HG03039 (cell line): ENCODE measurements at regions not wholly inside any gene's neighbourhood (a gene's known extent, or its start where the extent isn't known, plus 50 kb on each side); places are given as distances from the start of the nearest gene placed in this dataset.

Experiments used
- ATAC-seq: cut with Tn5 transposase; IDR thresholded peaks from one replicate; pipeline ENCODE4 v1.9.1; 2021; ENCODE audit warnings: mild to moderate bottlenecking, moderate library complexity; ENCODE audit not compliant: unreplicated experiment

DNA sequence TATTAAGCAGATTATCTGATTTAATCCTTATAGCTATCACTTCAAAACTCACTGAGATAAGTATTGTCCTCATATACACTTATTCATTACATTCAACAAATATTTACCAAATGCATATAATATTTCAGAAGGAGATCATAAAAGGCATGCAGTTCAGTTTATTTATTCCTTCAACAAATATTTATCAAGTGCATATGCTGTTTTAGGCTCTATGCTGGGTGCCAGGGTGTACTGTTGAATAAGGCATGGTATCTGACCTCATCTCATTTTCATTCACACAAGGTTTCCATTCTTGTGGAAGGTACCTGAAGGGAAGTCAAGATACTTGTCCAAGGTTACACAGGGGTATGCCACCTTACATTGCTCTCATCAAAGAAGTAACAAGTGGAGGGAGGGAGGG, 213.0 kb downstream of the INSIG2 start:
- ATAC-seq, result no peak

DNA sequence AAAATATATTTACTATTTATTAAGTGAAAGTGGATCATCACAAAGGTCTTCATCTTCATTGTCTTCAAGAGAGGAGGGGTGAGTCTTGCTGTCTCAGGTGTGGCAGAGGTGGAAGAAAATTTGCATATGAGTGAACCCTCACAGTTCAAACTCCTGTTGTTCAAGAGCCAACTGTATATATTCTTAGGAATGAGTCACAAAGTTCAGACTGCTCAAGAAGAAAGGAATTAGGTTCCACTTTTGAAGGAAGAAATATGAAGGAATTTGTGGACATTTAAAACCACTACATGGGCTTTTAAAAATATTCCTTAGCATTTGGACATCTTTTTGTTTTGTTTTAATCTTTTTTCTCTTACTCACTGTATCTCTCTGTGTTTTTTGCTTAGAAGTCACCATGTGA, 212.6 kb downstream of the INSIG2 start:
- ATAC-seq, result no peak

DNA sequence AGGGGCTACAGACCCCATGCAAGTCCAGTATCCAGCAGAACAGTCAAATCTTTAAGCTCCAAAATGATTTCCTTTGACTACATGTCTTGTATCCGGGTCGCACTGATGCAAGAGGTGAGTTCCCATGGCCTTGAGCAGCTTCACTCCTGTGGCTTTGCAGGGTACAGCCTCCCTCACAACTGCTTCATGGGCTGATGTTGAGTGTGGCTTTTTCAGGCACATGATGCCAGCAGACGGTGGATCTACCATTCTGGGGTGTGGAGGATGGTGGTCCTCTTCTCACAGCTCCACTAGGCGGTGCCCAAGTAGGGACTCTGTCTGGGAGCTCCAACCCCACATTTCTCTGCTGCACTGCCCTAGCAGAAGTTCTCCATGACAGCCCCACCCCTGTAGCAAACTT, 208.4 kb downstream of the INSIG2 start:
- no peak for ATAC-seq

DNA sequence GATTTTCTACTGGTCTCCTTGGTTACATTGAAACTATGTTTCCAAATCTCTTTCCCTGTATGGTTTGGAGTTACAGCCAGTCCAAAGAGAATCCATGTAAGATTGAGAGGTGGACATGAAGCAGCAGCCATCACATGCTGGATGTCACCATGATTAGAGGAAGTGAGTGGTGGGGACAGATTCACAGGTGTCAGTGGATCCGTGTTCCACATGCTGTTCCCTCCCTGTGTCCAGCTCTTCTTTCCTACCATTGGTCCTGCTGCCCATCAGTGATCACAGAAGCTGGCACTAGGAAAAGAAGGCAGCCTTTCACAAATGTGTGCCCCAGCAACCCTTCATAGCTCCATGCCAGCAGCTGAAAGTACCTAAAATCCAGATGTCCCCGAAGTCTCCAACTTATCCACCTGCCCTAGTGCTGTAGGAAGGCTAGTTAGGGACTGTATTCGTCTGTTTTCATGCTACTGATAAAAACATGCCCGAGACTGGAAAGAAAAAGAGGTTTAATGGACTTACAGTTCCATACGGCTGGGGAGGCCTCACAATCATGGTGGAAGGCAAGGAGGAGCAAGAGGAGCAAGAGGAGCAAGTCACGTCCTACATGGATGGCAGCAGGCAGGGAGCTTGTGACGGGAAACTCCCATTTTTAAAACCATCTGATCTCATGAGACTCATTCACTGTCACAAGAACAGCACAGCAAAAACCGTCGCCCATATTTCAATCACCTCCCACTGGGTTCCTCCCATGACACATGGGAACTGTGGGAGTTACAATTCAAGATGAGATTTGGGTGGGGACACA, 207.5 kb downstream of the INSIG2 start:
- no peak for ATAC-seq

DNA sequence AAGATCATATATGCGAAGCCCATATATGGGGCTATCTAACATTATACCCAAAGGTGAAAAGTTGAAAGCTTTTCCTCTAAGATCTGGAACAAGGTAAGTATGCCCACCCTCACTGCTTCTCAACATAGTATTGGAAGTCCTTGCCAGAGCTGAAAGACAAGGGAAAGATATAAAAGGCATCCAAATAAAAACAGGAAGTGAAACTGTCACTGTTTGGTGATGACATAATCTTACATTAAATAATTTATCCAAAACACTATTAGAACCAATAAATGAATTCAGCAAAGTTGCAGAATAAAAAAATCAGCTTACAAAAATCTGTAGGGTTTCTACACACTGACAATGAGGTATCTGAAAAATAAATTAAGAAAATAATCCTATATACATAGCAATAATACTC, 205.8 kb downstream of the INSIG2 start:
- no peak for ATAC-seq

DNA sequence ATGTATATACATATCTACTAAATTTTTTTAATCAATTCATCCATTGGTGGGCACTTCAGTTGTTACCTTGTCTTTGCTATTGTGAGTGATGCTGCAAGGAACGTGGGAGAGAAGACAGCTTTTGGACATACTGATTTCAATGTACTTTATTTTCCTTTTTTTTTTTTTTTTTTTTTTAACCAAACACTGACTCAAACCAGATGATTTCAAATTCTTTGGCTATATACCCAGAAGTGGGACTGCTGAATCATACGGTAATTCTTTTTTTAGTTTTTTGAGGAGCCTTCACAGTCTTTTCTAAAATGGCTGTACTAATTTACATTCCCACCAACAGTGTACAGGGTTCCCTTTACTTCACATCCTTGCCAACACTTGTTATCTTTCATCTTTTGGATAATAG, 204.7 kb downstream of the INSIG2 start:
- no peak for ATAC-seq

DNA sequence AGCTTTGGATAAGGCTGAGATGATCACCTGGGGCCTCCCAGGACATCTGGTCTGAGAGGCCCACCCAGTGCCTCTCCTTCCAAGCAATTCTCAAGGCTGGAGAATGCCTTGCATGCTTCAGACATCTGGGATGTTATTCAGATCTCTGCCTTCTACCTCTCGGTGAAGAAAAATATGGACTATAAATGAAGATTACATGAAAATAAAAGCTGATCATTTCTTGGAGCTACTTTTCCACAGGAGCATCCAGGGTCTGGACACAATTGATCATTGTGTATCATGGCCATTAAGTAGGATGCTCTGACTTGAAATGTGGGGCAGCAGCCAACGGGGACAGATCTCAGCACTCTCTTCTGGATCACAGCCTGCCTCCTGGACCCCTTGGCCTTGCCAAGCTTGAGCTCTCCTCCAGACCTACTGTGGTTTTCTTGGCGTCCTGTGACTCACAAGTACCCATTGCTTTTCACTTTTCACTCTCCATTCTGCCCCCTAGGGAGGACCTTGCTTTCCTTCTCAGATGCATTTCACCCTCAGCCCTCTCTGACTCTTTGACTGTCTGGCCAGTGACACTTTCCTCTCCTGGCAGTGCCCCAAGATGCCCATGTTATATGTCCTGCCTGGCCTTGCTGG, 203.1 kb downstream of the INSIG2 start:
- no peak for ATAC-seq

DNA sequence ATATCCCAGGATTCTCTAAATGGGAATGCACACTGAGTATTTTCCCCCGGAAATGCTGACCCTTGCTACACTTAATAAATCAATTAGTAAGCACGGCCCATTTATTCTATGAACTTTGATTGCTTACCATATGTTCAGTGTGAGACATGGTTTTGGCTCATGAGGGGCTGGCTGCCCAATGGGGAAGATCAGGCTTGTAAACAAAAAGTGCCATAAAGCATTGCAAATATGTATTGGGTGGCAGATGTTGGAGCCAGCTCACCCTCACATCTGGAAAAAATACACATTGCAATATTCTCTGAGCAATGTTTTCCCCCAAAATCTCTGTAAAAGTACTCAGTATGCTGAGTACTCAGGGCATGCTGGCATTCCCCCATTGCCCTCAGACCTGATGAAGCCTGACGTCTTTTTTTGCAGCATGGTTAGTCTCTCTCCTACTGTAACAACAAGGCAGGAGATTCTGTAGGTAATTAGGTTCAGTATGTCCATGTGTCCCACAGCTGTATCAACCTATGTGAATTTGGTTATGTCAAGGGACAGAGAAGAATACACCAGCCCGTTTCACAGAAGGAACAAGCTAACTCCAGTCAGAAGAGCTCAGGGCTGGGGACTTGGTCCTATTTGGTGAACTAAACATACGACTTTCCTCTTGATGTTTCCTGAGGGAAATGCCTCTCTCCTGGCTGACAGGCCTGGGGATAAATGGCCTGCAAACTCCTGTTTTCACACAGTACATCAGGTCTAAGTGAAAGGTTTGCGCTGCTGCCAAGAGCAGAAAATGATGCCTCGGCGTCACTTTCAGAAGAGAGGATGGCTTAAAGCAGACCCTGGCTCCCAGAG, 202.4 kb downstream of the INSIG2 start:
- no peak for ATAC-seq

DNA sequence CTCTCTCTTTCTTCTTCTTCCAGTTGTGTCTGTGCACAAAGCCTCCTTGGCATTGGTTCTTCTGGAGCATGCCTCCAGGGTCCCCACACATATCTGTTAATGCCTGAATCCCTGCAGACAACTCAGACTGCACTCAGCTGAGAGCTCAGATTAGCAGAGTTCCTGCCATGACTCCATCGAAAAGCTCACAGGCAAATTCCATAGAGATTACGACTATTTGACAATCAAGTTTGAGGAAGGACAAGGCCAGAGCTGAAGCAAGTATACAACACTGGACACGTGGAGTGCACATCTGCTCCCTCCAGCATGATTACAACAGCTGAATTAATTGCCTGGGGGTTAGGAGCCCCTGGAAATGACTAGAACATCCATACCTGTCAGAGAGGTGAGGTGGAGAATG, 190.7 kb downstream of the INSIG2 start:
- ATAC-seq, result no peak

DNA sequence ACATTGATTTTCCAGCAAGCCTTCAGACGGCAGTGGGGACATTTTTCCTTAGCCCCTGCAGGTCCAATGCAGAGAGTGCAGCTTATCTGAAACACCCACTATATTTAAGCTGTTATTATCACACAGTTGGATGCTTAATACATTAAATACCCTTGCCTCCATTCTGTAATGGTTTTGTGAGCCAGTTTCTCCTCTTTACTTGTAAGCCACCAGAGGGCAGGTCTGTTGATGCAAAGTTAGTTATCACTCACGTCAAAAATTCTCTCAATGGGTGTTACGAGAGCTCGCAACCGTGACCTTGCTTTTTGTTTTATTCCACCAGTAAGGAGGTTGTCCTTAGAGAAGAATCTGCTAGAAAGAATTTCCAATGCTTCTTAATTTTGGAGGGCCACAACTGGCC, 189.8 kb downstream of the INSIG2 start:
- ATAC-seq, result no peak

DNA sequence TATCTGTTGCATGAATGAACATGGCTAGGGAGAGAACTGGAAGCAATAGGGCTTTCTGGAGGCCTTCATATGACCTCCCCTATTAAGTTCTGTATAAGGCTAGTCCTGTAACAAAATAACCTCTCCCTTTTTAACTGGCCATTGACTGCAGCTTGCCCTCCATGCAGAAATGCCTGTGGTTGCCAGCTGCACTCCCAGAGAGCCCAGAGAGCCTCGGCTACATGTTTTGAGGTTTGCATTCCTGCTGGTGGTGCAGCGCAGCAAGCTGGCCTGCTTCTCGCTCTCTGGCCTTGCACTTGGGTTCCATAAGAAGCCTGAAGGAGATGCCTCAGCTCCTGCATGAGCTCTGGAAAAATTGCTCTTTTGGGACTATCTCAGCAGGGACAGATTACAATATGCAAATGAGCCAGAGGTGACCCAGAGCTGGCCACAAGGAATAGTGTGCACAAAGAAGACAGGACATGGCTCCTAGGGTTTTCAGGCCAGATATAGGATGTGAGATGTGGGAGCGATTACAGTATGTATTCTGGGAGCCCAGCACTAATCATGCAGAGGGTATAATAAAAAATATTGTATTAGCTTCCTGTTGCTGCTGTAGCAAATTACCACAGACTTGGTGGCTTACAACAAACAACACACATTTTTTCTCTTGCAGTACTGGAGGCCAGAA, 186.7 kb downstream of the INSIG2 start:
- ATAC-seq, result no peak

DNA sequence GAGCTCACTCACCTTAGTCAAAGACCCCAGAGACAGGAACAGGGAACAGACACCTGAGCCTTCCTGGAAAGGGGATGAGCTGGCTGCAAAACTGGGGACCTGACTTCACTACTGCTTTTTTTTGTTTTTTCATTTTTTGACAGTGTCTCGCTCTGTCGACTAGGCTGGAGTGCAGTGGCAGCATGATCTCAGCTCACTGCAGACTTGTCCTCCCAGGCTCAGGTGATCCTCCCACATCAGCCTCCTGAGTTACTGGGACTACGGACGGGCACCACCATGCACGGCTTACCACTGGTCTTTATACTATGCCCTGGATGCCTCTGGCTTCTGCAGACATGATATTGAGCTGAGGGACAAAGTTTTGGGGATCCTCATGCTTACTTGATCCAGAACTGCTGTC, 184.1 kb downstream of the INSIG2 start:
- ATAC-seq, result no peak

DNA sequence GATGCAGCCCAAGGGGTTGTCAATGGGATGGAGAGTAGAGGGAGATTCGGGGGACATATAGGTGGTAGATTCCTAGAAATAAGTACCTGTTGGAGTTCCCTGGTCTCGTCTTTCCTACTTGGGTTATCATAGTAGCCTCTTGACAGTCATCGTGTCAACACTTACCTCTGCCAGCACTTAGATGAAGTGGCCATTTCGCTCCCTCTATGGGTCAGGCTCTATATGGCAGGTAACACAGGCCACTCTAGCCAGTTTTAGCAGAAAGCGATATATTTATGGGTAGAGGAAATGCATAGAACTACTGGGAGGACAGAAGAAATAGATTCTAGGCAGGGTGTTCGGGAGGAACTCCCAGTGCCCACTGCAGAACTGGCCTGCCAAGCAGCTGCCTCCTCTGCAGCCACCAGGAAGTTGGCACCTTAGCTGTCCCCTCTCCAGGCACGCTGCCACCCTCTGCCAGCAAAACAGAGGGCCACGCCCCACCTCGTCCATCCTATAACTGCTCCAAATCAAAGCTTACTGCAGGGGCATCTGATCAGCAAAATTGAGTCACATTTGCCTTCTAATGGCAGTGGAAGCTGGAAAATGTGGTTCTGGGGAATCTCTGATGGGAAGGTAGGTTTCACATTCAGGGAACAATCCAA, 181.3 kb downstream of the INSIG2 start:
- no peak for ATAC-seq

DNA sequence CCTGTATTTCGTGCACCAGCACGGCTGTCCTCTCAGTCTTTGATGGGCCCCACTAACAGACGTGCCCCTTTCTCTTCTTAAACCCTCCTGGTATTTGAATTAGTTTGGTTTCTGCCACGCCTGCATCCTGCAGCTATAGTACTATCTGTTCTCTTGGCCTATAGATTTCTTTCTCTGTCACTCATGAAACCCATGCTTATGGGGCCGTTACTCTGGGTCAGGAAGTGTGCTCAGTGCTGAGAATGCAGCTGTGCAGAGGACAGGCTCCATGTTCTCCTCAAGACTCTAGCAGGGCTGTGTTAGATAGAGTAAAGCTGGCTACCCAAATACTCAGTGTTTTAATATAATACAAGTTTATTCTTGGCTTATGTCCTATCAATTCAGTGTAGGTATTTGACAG, 180.0 kb downstream of the INSIG2 start:
- no peak for ATAC-seq

DNA sequence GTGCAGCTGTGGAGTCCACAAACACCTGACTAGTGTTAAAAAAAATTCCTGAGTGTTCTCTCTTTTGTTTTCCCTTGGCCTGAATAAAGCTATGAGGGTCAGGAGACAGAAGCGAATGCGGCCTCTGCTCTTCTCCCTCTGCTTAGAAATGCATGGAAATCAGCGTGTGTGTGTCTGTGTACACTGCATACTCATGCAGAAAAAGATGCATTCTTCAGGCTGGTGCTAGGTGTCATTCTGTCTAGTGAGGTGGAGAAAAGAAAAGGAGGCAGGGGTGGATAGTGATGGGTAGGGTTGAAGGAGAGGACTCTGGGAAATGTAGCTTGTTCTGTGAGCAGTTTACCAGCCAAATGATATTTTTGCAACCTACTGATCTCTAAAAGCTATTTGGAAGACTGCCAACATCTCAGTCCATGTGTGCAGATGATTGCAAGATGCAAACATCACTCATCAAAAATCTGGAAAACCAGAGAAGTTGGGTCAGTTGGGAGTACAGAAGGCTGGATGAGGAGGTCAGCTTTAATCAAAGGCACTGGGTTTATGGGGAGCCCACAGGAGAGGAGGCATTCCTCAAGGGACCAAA, 177.7 kb downstream of the INSIG2 start:
- ATAC-seq, result no peak

DNA sequence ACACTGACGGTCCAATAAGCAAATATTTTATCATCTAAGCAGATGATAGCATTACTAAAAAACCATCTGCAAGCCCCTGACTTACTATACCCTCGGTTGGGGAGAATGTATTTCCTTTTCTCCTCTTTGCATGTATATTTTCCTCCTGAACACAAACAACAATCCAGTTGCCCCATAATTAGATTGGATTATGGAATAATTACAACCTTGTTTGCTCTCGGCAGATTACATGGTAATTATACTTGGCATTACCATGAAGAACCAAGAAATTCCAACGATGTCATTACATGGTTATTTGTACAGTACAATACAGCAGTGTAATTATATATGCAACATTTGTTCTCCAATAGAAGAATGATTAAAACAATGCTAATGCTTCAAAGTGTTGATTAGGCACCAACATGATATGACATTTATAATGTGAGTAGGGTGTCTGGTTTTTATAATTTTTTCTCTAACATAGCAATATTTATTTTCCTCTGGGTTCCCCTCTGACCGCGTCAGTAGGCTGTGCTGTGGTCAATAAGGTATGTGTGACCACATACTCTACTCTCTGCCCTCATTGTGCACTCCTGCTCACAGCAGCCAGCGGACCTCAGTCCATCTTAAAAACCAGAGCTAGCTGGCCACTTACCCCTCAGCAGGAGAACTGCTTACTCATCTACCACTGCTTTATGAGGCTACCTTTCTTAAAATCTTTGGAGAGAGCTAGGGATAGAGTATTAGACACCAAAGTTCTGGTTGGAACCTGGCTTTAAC, 176.1 kb downstream of the INSIG2 start:
- ATAC-seq, result no peak

DNA sequence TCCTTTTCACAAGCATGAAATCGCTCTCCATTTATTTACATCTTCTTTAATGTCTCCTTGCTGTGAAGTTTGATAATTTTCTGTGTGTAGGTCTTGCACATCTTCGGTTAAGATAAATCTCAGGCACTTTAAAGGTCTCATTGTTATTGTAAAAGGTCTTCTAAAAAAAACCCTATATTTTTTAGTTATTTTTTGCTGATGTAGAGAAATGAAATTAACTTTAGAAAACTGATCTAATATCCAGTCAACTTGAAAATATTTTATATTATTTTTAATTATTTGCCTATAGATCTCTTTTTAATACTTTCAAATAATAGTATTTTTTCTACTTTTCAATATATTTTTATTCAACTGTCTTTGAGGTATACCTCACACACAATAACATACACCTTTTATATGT, 169.4 kb downstream of the INSIG2 start:
- no peak for ATAC-seq

DNA sequence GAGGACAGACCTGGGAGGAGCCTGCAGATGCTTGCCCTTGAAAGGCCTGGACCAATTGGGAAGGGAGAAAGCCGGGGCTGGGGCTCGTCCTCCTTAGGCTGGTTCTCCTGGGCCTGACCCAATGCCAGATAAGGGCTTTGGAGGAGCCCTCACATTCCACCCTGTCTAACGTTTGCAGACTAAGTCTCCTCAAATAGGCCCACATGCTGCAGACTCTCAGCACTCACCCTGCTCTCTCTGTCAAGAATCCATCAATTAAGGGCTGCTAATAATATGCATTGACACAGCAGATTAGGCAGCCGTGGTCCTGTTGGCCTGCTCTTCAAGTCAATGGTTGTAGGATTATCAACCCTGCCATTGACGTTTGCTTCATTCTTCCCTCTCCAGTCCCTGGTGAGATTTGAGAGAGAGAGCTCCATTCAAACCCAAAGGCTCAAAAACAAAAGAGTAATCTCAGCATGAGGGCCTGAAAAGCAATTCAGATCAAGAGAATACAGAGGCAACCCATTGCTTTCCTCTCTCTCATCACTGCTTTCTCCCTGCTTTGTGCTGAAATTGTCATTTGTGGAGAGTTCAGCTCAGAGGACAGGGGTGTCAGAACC, 167.6 kb downstream of the INSIG2 start:
- ATAC-seq, result no peak

DNA sequence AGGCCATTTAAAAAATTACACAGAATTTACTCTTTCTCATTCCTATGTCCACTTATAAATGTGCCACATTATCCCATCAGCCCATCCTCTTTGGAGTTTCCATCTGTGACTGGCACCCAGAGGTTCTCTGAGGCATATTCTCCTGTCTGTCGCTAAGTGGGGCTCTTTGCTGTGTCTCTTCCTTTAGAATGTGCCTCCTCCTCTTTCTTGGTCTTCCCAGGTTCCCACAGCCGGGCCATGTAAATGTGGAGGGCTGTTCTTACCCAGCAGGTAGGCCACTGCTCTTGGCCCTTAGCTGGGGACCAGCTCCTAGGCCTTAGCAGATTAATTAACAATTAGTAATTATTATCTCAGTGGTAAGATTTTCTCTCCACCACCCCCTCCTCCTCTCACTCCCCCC, 167.0 kb downstream of the INSIG2 start:
- ATAC-seq, result no peak
